ENCODE measurements at regions not wholly inside any gene's neighbourhood (a gene's known extent, or its start where the extent isn't known, plus 50 kb on each side); places are given as distances from the start of the nearest gene placed in this dataset.

GRCh38 chr6:53418288-53418687 lies 69.5 kb upstream of the ELOVL5 start:
- Histone ChIP-seq H2AFZ (ENCODE audit: low read length) (no peak overlapping the region), H3K27ac (ENCODE audit: low read length) (no peak overlapping the region), H3K9me2 (replicated peaks; ENCODE audit: insufficient read depth, low read length) (no peaks in the 10 kb centered on the region), H3K27me3 (replicated peaks; ENCODE audit: insufficient read depth, low read length) (no peaks in the 10 kb centered on the region), H3K9ac (ENCODE audit: low read length) (no peak overlapping the region), H3K79me2 (ENCODE audit: low read length) (no peaks in the 10 kb centered on the region), H3K9me3 (replicated peaks; ENCODE audit: insufficient read depth, low read length) (no peaks in the 10 kb centered on the region), H3K4me2 (ENCODE audit: low read depth, low read length) (no peak overlapping the region), H3K4me1 (ENCODE audit: low read length) (no peaks in the 10 kb centered on the region), H3K4me3 (ENCODE audit: low read length) (no peak overlapping the region), H3F3A (ENCODE audit: insufficient read depth, low read length) (no peaks in the 10 kb centered on the region), H3K36me3 (replicated peaks; ENCODE audit: insufficient read depth, low read length) (no peaks in the 10 kb centered on the region), H4K20me1 (ENCODE audit: insufficient read depth, low read length) (no peaks in the 10 kb centered on the region)
- DNase-seq, result no peak
- no peak for TF ChIP-seq EZH2phosphoT487 (IDR thresholded peaks at IDR 0.05; ENCODE audit: low read length)
- TF ChIP-seq EZH2 (optimal IDR thresholded peaks at IDR 0.05; ENCODE audit: low read depth, low read length), result no peak
- TF ChIP-seq CTCF (IDR thresholded peaks at IDR 0.05; ENCODE audit: low read length), result no peak

- no peak overlapping the region for H3K4me3 ChIP-seq (ENCODE audit: low read length)
- no peak for TF ChIP-seq EZH2 (optimal IDR thresholded peaks at IDR 0.05; ENCODE audit: low read depth, low read length)
- TF ChIP-seq EZH2phosphoT487 (IDR thresholded peaks at IDR 0.05; ENCODE audit: low read length), result no peak
- TF ChIP-seq CTCF (IDR thresholded peaks at IDR 0.05; ENCODE audit: low read length), result no peak
- H3K27me3 ChIP-seq (replicated peaks; ENCODE audit: insufficient read depth, low read length), result no peaks in the 10 kb centered on the region
- H2AFZ ChIP-seq (ENCODE audit: low read length), result no peak overlapping the region
- no peak overlapping the region for H3K4me2 ChIP-seq (ENCODE audit: low read depth, low read length)
- no peak overlapping the region for H3K9ac ChIP-seq (ENCODE audit: low read length)
- no peaks in the 10 kb centered on the region for H3K9me3 ChIP-seq (replicated peaks; ENCODE audit: insufficient read depth, low read length)
- H3K4me1 ChIP-seq (ENCODE audit: low read length), result no peaks in the 10 kb centered on the region
- H3K79me2 ChIP-seq (ENCODE audit: low read length), result no peaks in the 10 kb centered on the region
- H3F3A ChIP-seq (ENCODE audit: insufficient read depth, low read length), result no peaks in the 10 kb centered on the region
- H3K9me2 ChIP-seq (replicated peaks; ENCODE audit: insufficient read depth, low read length), result no peaks in the 10 kb centered on the region
- H3K36me3 ChIP-seq (replicated peaks; ENCODE audit: insufficient read depth, low read length), result no peaks in the 10 kb centered on the region
- DNase-seq, result no peak
- no peaks in the 10 kb centered on the region for H4K20me1 ChIP-seq (ENCODE audit: insufficient read depth, low read length)
- no peak overlapping the region for H3K27ac ChIP-seq (ENCODE audit: low read length)
Measured at GRCh38 chr6:53417141-53417540, 68.4 kb upstream of the ELOVL5 start.

GRCh38 chr6:53413326-53413725 lies 64.6 kb upstream of the ELOVL5 start:
- H3K27me3 ChIP-seq (replicated peaks; ENCODE audit: insufficient read depth, low read length), result no peaks in the 10 kb centered on the region
- H3K79me2 ChIP-seq (ENCODE audit: low read length), result no peaks in the 10 kb centered on the region
- no peaks in the 10 kb centered on the region for H3F3A ChIP-seq (ENCODE audit: insufficient read depth, low read length)
- no peaks in the 10 kb centered on the region for H4K20me1 ChIP-seq (ENCODE audit: insufficient read depth, low read length)
- no peak for DNase-seq
- no peak overlapping the region for H3K4me3 ChIP-seq (ENCODE audit: low read length)
- H3K4me2 ChIP-seq (ENCODE audit: low read depth, low read length), result no peak overlapping the region
- no peaks in the 10 kb centered on the region for H3K9me2 ChIP-seq (replicated peaks; ENCODE audit: insufficient read depth, low read length)
- no peaks in the 10 kb centered on the region for H3K36me3 ChIP-seq (replicated peaks; ENCODE audit: insufficient read depth, low read length)
- TF ChIP-seq EZH2phosphoT487 (IDR thresholded peaks at IDR 0.05; ENCODE audit: low read length), result no peak
- TF ChIP-seq EZH2 (optimal IDR thresholded peaks at IDR 0.05; ENCODE audit: low read depth, low read length), result no peak
- TF ChIP-seq CTCF (IDR thresholded peaks at IDR 0.05; ENCODE audit: low read length), result no peak
- H3K4me1 ChIP-seq (ENCODE audit: low read length), result peaks cover 4% of the 10 kb centered on the region
- no peak overlapping the region for H3K9ac ChIP-seq (ENCODE audit: low read length)
- no peaks in the 10 kb centered on the region for H3K9me3 ChIP-seq (replicated peaks; ENCODE audit: insufficient read depth, low read length)
- no peak overlapping the region for H3K27ac ChIP-seq (ENCODE audit: low read length)
- no peak overlapping the region for H2AFZ ChIP-seq (ENCODE audit: low read length)

All from MM.1S (cell line).